AG04450 (cell line): ENCODE measurements at regions not wholly inside any gene's neighbourhood (a gene's known extent, or its start where the extent isn't known, plus 50 kb on each side); places are given as distances from the start of the nearest gene placed in this dataset.

Experiments used
- CTCF ChIA-PET: fragments of 300-600, 350-600 bp; formaldehyde crosslinking; extraction: SDS; loops from one replicate; lab custom pipeline; 2022; ENCODE audit warnings: antibody characterized with exemption, inconsistent platforms; lab: Charles Lee
- POLR2A ChIA-PET: fragments of 350-600 bp; formaldehyde crosslinking; extraction: SDS; loops from one replicate; lab custom pipeline; 2021; ENCODE audit warnings: antibody characterized with exemption, inconsistent platforms; lab: Yijun Ruan, JAX
- DNase-seq: peaks from one replicate; pipeline ENCODE4 v3.0.0-alpha.2; 2011; ENCODE audit warnings: low read depth, low spot score
- H3K27ac ChIP-seq: one replicate; pipeline ENCODE4 v1.5.1; 2012; ENCODE audit warnings: low read depth, low read length, control low read depth
- H3K27me3 ChIP-seq: one replicate; pipeline ENCODE4 v1.6.0; 2012; ENCODE audit warnings: low read length; ENCODE audit not compliant: control insufficient read depth, insufficient read depth
- H3K4me3 ChIP-seq: 2 replicates; pipeline ENCODE4 v1.5.1; 2011; ENCODE audit warnings: mild to moderate bottlenecking, low read depth, low read length, control low read depth
- H3K9me3 ChIP-seq: 2 replicates; pipeline ENCODE4 v1.5.1; 2012; ENCODE audit warnings: low read length; ENCODE audit not compliant: control insufficient read depth, insufficient read depth
- TF ChIP-seq, protein P1 (sequence below): IDR thresholded peaks from 2 replicates; pipeline ENCODE4 v1.5.1; 2011; ENCODE audit warnings: low read depth, low read length, control low read depth, inconsistent platforms

DNA sequence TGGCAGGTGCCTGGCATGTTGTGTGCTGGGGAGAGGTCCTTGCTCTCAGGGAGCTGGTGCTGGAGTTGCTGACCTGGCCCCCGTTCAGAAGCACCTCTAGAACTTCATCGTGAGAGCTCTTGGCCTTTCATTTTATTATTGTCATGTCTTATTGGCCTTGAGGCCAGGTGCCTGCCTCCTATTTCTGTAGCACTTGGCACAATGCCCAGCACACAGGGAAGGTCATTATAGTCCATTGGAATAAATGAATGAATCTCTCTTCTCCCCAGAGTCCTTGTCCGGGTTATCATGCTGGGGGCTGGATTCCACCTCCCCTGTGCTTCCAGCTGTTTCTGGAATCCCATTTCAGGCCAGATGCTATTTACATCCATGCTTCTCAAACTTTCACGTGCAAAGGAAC, 169.2 kb downstream of the HAPSTR1 start:
- TF ChIP-seq, protein P1, sequence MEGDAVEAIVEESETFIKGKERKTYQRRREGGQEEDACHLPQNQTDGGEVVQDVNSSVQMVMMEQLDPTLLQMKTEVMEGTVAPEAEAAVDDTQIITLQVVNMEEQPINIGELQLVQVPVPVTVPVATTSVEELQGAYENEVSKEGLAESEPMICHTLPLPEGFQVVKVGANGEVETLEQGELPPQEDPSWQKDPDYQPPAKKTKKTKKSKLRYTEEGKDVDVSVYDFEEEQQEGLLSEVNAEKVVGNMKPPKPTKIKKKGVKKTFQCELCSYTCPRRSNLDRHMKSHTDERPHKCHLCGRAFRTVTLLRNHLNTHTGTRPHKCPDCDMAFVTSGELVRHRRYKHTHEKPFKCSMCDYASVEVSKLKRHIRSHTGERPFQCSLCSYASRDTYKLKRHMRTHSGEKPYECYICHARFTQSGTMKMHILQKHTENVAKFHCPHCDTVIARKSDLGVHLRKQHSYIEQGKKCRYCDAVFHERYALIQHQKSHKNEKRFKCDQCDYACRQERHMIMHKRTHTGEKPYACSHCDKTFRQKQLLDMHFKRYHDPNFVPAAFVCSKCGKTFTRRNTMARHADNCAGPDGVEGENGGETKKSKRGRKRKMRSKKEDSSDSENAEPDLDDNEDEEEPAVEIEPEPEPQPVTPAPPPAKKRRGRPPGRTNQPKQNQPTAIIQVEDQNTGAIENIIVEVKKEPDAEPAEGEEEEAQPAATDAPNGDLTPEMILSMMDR: no peak
- ChIA-PET CTCF (no interaction called here), POLR2A (no interaction called here)
- H3K27me3 ChIP-seq: no peaks in the 10 kb centered on the region
- no peak for DNase-seq
- no peaks in the 10 kb centered on the region for H3K9me3 ChIP-seq
- no peak overlapping the region for H3K4me3 ChIP-seq
- H3K27ac ChIP-seq: no peak overlapping the region

DNA sequence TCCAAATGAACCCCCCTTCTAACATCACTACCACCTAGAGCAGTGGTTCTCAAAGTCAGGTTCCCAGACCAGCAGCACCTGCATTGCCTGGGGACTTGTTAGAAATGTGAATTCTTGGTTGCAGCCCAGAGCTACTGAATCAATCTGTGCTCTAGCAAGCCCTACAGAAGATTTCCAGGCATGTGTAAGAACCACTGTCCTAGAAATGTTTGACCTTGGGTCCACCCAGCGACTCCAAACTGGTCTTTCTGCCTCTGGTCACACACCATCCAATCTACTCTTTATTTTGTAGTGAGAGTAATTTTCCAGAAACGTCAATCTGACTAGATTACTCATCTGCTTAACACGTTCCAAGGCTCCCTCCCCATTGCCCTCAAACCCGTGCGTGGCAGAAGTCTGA, 169.9 kb downstream of the HAPSTR1 start:
- Histone ChIP-seq H3K27me3 (no peaks in the 10 kb centered on the region), H3K27ac (no peak overlapping the region), H3K9me3 (no peaks in the 10 kb centered on the region), H3K4me3 (no peak overlapping the region)
- ChIA-PET POLR2A (no interaction called here), CTCF (no interaction called here)
- TF ChIP-seq, protein P1: no peak
- DNase-seq: no peak

DNA sequence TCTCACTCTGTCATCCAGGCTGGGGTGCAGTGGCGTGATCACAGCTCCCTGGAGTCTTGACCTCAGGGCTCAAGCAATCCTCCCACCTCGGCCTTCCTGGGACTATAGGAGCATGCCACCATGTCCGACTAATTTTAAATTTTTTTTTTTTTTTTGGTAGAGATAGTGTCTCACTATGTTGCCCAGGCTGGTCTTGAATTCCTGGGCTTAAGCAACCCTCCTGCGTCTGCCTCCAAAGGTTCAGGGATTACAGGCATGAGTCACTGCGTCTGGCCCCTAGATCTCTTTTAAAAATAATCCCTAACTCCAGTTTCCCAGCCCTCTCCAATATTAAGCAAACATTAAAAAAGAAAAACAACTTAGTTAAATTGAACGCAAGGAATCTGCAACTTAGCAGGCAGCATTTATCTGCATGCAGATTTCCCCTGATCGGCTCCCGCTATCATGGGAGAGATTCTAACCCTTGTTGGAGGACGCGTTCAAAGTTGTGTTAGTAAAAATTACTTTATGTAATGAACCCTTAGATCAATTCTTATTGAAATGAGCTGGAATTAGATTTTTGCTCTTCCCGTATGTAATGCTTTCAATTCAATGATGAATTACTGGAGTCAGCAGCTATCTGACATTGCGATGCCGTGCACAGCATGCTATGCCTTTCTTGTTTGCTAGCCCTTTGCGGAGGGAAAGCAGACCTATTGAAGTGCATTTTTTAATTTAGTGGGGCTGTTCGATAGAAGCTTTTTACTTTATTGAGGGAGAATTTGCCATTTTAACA, 171.7 kb downstream of the HAPSTR1 start:
- DNase-seq: no peak
- CTCF ChIA-PET: no interaction called here
- no peak overlapping the region for H3K27ac ChIP-seq
- no peaks in the 10 kb centered on the region for H3K27me3 ChIP-seq
- no peak overlapping the region for H3K4me3 ChIP-seq
- no peaks in the 10 kb centered on the region for H3K9me3 ChIP-seq
- POLR2A ChIA-PET: no interaction called here
- TF ChIP-seq, protein P1: no peak

DNA sequence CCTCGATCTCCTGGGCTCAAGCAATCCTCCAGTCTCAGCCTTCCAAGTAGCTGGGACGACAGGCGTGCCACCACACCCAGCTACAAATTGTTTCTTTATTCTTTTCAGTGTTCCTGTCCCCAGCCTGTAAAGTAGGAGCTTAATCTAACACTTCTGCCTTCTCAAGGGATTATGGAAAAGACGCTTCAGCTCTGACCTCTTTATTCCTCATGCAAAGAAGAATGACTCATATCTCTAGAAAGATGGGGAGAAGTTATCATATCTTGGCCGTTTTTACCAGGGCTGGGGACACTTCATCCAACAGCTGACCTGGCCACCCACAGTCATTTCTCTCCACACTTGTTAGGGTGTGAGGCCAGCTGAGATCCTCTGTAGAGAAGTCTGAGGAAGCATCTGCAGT, 172.6 kb downstream of the HAPSTR1 start:
- no peaks in the 10 kb centered on the region for H3K9me3 ChIP-seq
- H3K27me3 ChIP-seq: no peaks in the 10 kb centered on the region
- no peak for DNase-seq
- H3K4me3 ChIP-seq: no peak overlapping the region
- TF ChIP-seq, protein P1: no peak
- CTCF ChIA-PET: no interaction called here
- no peak overlapping the region for H3K27ac ChIP-seq
- POLR2A ChIA-PET: no interaction called here

DNA sequence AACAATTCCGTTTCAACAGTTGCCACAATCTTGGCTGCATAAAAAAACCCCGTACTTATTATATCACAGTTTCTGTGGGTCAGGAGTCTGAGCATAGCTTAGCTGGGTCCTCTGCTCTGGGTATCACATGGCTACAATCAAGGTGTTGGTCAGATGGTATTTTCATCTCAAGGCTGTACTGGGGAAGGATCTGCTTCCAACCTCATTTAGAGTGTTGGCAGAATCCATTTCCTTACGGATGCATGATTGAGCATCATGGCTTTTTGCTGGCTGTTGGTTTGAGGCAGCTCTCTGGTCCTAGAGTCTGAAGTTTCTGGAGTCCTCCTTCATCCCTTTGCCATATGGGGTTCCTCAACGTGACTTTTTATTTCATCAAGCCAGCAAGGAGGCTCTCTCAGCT, 177.0 kb downstream of the HAPSTR1 start:
- ChIA-PET POLR2A (no interaction called here), CTCF (no interaction called here)
- no peak for DNase-seq
- Histone ChIP-seq H3K27me3 (no peaks in the 10 kb centered on the region), H3K4me3 (no peak overlapping the region), H3K9me3 (no peaks in the 10 kb centered on the region), H3K27ac (no peak overlapping the region)
- TF ChIP-seq, protein P1: no peak
